H1 (cell line): ENCODE measurements at regions not wholly inside any gene's neighbourhood (a gene's known extent, or its start where the extent isn't known, plus 50 kb on each side); places are given as distances from the start of the nearest gene placed in this dataset.

Experiments used
- CTCF ChIA-PET: fragments of 300-600 bp; sonication (Branson Sonifier 250); formaldehyde crosslinking; loops from one replicate; lab custom pipeline; 2021; ENCODE audit not compliant: partially characterized antibody; lab: Charles Lee
- POLR2A ChIA-PET: fragments of 300-600 bp; sonication (Branson Sonifier 250); formaldehyde crosslinking; loops from one replicate; lab custom pipeline; 2021; ENCODE audit warnings: inconsistent platforms; ENCODE audit not compliant: partially characterized antibody; lab: Charles Lee
- DNase-seq, 2 experiments: peaks; one replicate each; pipeline versions ENCODE4 v3.0.0 to v3.0.0-alpha.2; 2010 to 2022; ENCODE audit warnings: low spot score in 2 of 2, low read depth in 1 of 2, mixed read lengths in 1 of 2
- FAIRE-seq: peaks from 2 replicates; lab custom pipeline; 2011; peaks lifted over from hg19 to GRCh38; lab: Jason Lieb, UNC
- H2AFZ ChIP-seq: 2 replicates; pipeline ENCODE4 v1.8.1; 2012; ENCODE audit warnings: low read length, inconsistent platforms
- H2AK5ac ChIP-seq: 2 replicates; pipeline ENCODE4 v1.6.1; 2013; ENCODE audit warnings: low read depth, low read length
- H2BK120ac ChIP-seq: replicated peaks from 2 replicates; pipeline ENCODE3; 2013; ENCODE audit warnings: low read depth, low read length, inconsistent platforms
- H2BK12ac ChIP-seq: 2 replicates; pipeline ENCODE4 v1.6.1; 2013; ENCODE audit warnings: low read depth, low read length
- H2BK15ac ChIP-seq: 2 replicates; pipeline ENCODE4 v1.6.1; 2013; ENCODE audit warnings: low read length
- H2BK20ac ChIP-seq: 2 replicates; pipeline ENCODE4 v1.6.1; 2013; ENCODE audit warnings: low read length
- H2BK5ac ChIP-seq: 2 replicates; pipeline ENCODE4 v1.6.1; 2013; ENCODE audit warnings: low read depth, low read length
- H3K14ac ChIP-seq: 2 replicates; pipeline ENCODE4 v1.6.1; 2013; ENCODE audit warnings: inconsistent platforms; ENCODE audit not compliant: insufficient read length
- H3K18ac ChIP-seq: 2 replicates; pipeline ENCODE4 v1.6.1; 2013; ENCODE audit warnings: low read length; ENCODE audit errors: extremely low read depth
- H3K23ac ChIP-seq: 2 replicates; pipeline ENCODE4 v1.6.1; 2013; ENCODE audit warnings: inconsistent platforms; ENCODE audit not compliant: insufficient read length
- H3K23me2 ChIP-seq: 2 replicates; pipeline ENCODE4 v1.6.1; 2013; ENCODE audit warnings: low read depth, low read length
- H3K27ac ChIP-seq: 2 replicates; pipeline ENCODE4 v1.6.1; 2011; ENCODE audit warnings: low read depth, low read length, inconsistent platforms
- H3K27me3 ChIP-seq, 4 experiments: replicated peaks in 1 of 4; 1 replicate in 1 of 4; 2 replicates in 3 of 4; pipeline versions ENCODE4 v1.6.1 to v1.8.1; 2011 to 2013; ENCODE audit warnings: low read length in 3 of 4, mild to moderate bottlenecking in 3 of 4, inconsistent platforms in 2 of 4, mixed read lengths in 2 of 4, moderate library complexity in 1 of 4; ENCODE audit not compliant: control insufficient read depth in 3 of 4, insufficient read depth in 3 of 4; ENCODE audit errors: extremely low read depth in 1 of 4
- H3K36me3 ChIP-seq, 4 experiments: 2 replicates each; pipeline versions ENCODE4 v1.6.1 to v1.8.1; 2011 to 2013; ENCODE audit warnings: mild to moderate bottlenecking in 4 of 4, low read length in 3 of 4, moderate library complexity in 2 of 4, control low read depth in 1 of 4, inconsistent platforms in 1 of 4; ENCODE audit not compliant: insufficient read depth in 4 of 4, control insufficient read depth in 2 of 4
- H3K4ac ChIP-seq: replicated peaks from 2 replicates; pipeline ENCODE3; 2013; ENCODE audit warnings: low read length, low read depth, mixed read lengths, inconsistent platforms; ENCODE audit not compliant: insufficient read length
- H3K4me1 ChIP-seq, 4 experiments: replicated peaks in 1 of 4; 1 replicate in 1 of 4; 2 replicates in 3 of 4; pipeline versions ENCODE4 v1.6.1 to v1.8.1; 2011 to 2013; ENCODE audit warnings: low read length in 3 of 4, inconsistent platforms in 2 of 4, mixed read lengths in 1 of 4; ENCODE audit not compliant: insufficient read depth in 4 of 4, control insufficient read depth in 3 of 4
- H3K4me2 ChIP-seq, 2 experiments: 2 replicates each; pipeline versions ENCODE4 v1.6.1 to v1.8.1; 2011 to 2013; ENCODE audit warnings: low read depth in 2 of 2, low read length in 2 of 2, control low read depth in 1 of 2, inconsistent platforms in 1 of 2, mild to moderate bottlenecking in 1 of 2; ENCODE audit not compliant: insufficient read depth in 1 of 2
- H3K4me3 ChIP-seq, 4 experiments: fragments of 200-600, 300-600 bp in 1 of 4; sonication (generic), shearing (Covaris generic), sonication (Bioruptor Twin) in 1 of 4; 2 replicates each; pipeline versions ENCODE4 v1.5.1 to v1.8.1; 2011 to 2016; ENCODE audit warnings: low read length in 4 of 4, low read depth in 3 of 4, control low read depth in 2 of 4, inconsistent platforms in 2 of 4, mild to moderate bottlenecking in 2 of 4, mixed read lengths in 1 of 4, moderate library complexity in 1 of 4; ENCODE audit not compliant: insufficient read depth in 2 of 4; ENCODE audit errors: extremely low read depth in 1 of 4
- H3K56ac ChIP-seq: replicated peaks from 2 replicates; pipeline ENCODE3; 2013; ENCODE audit warnings: low read depth, mild to moderate bottlenecking, mixed read lengths, low read length, inconsistent platforms; ENCODE audit not compliant: insufficient read length
- H3K79me1 ChIP-seq: 2 replicates; pipeline ENCODE4 v1.6.1; 2013; ENCODE audit warnings: low read depth, low read length, control low read depth
- H3K79me2 ChIP-seq, 2 experiments: 2 replicates each; pipeline versions ENCODE4 v1.6.1 to v1.8.1; 2012 to 2013; ENCODE audit warnings: low read length in 2 of 2, mild to moderate bottlenecking in 2 of 2, inconsistent platforms in 1 of 2; ENCODE audit not compliant: insufficient read depth in 2 of 2, control insufficient read depth in 1 of 2
- H3K9ac ChIP-seq, 4 experiments: replicated peaks in 1 of 4; 1 replicate in 1 of 4; 2 replicates in 3 of 4; pipeline versions ENCODE4 v1.6.1 to v1.8.1; 2011 to 2013; ENCODE audit warnings: low read depth in 3 of 4, low read length in 3 of 4, control low read depth in 2 of 4, mild to moderate bottlenecking in 2 of 4, moderate library complexity in 2 of 4, inconsistent platforms in 1 of 4; ENCODE audit errors: extremely low read depth in 1 of 4
- H3K9me3 ChIP-seq, 2 experiments: 2 replicates each; pipeline versions ENCODE4 v1.6.1 to v1.8.1; 2012 to 2013; ENCODE audit warnings: mild to moderate bottlenecking in 2 of 2, moderate library complexity in 2 of 2, control low read depth in 1 of 2, inconsistent platforms in 1 of 2, low read depth in 1 of 2, low read length in 1 of 2, mixed read lengths in 1 of 2; ENCODE audit not compliant: insufficient read depth in 2 of 2
- H4K20me1 ChIP-seq, 2 experiments: replicated peaks in 1 of 2; 2 replicates each; pipeline versions ENCODE3 to v1.8.1; 2011 to 2013; ENCODE audit warnings: inconsistent platforms in 2 of 2, low read length in 2 of 2, mild to moderate bottlenecking in 1 of 2; ENCODE audit not compliant: insufficient read depth in 2 of 2, control insufficient read depth in 1 of 2
- H4K5ac ChIP-seq: 2 replicates; pipeline ENCODE4 v1.6.1; 2013; ENCODE audit warnings: low read length, low read depth, mixed read lengths, inconsistent platforms; ENCODE audit not compliant: insufficient read length
- H4K8ac ChIP-seq: 2 replicates; pipeline ENCODE4 v1.8.0; 2013; ENCODE audit warnings: mild to moderate bottlenecking, moderate library complexity, low read length, inconsistent platforms; ENCODE audit not compliant: insufficient read depth; ENCODE audit errors: extremely low read depth
- H4K91ac ChIP-seq: replicated peaks from 2 replicates; pipeline ENCODE3; 2013; ENCODE audit warnings: low read length, mixed read lengths, inconsistent platforms; ENCODE audit not compliant: insufficient read length
- CTCF ChIP-seq, 3 experiments: IDR thresholded peaks; 1 replicate in 2 of 3; 2 replicates in 1 of 3; pipeline versions ENCODE4 v1.5.1 to v1.6.1; 2011; ENCODE audit warnings: low read length in 3 of 3, mild to moderate bottlenecking in 3 of 3, inconsistent platforms in 2 of 3, low read depth in 1 of 3, moderate library complexity in 1 of 3; ENCODE audit not compliant: insufficient read depth in 1 of 3; ENCODE audit errors: control extremely low read depth in 1 of 3
- GTF2F1 ChIP-seq: IDR thresholded peaks from 2 replicates; pipeline ENCODE4 v1.6.1; 2012; ENCODE audit warnings: low read depth, low read length, improper control_type of control experiment, borderline replicate concordance
- JUND ChIP-seq: IDR thresholded peaks from 2 replicates; pipeline ENCODE4 v1.6.1; 2011; ENCODE audit warnings: mild to moderate bottlenecking, improper control_type of control experiment, low read length
- KDM5A ChIP-seq: fragments of 200-600 bp; IDR thresholded peaks from 2 replicates; pipeline ENCODE4 v1.7.1; 2012; ENCODE audit warnings: mild to moderate bottlenecking, low read length, inconsistent platforms, mixed read lengths
- NANOG ChIP-seq: IDR thresholded peaks from 2 replicates; pipeline ENCODE4 v1.6.1; 2011; ENCODE audit warnings: low read length, low read depth, mild to moderate bottlenecking, inconsistent platforms; ENCODE audit not compliant: insufficient read depth, poor library complexity, severe bottlenecking
- RXRA ChIP-seq: IDR thresholded peaks from 2 replicates; pipeline ENCODE4 v1.6.1; 2011; ENCODE audit warnings: low read depth, mild to moderate bottlenecking, low read length, moderate library complexity; ENCODE audit not compliant: insufficient read depth
- SIRT6 ChIP-seq: IDR thresholded peaks from one replicate; pipeline ENCODE4 v1.7.1; 2012; ENCODE audit warnings: low read length, inconsistent platforms
- SP4 ChIP-seq: IDR thresholded peaks from 2 replicates; pipeline ENCODE4 v1.6.1; 2012; ENCODE audit warnings: low read length, inconsistent platforms
- SUZ12 ChIP-seq: fragments of 200-600 bp; sonication (generic); IDR thresholded peaks from 2 replicates; pipeline ENCODE4 v1.6.1; 2012; ENCODE audit warnings: mild to moderate bottlenecking, inconsistent platforms, low read length, moderate library complexity, mixed read lengths
- WGBS, 2 experiments: shearing (Covaris generic) in 1 of 2; methylation state at CpG; one replicate each; pipeline versions ENCODE4 v1.1.6 to v1.1.7; 2013 to 2015; ENCODE audit warnings: low lambda C conversion rate in 2 of 2, mixed read lengths in 2 of 2, inconsistent platforms in 1 of 2, low coverage in 1 of 2, missing lambda C conversion rate in 1 of 2; ENCODE audit not compliant: insufficient replicate concordance in 2 of 2, insufficient coverage in 1 of 2, insufficient read length in 1 of 2; ENCODE audit errors: extremely low coverage in 1 of 2, missing lambda C conversion rate in 1 of 2; 5-methylcytosine and 5-hydroxymethylcytosine counted together

GRCh38 chr1:187870552-187870951 lies 1041.8 kb downstream of the PLA2G4A start:
- FAIRE-seq (no peak), DNase-seq (no peak)
- Histone ChIP-seq H2BK120ac (no peak overlapping the region), H2BK12ac (no peak overlapping the region), H3K9ac (no peak overlapping the region), H3K4me2 (no peak overlapping the region), H4K5ac (no peak overlapping the region), H3K36me3 (no peaks in the 10 kb centered on the region), H3K27me3 (no peaks in the 10 kb centered on the region), H2AFZ (no peak overlapping the region), H3K79me1 (no peaks in the 10 kb centered on the region), H2BK20ac (no peak overlapping the region), H4K8ac (no peak overlapping the region), H3K27ac (no peak overlapping the region), H2BK15ac (no peak overlapping the region), H4K20me1 (no peaks in the 10 kb centered on the region), H3K9me3 (no peaks in the 10 kb centered on the region), H3K23ac (no peak overlapping the region), H3K18ac (no peak overlapping the region), H3K56ac (no peak overlapping the region), H3K4me3 (no peak overlapping the region), H3K79me2 (no peaks in the 10 kb centered on the region), H2AK5ac (no peak overlapping the region), H4K91ac (no peak overlapping the region), H3K23me2 (no peaks in the 10 kb centered on the region), H3K4ac (no peak overlapping the region), H3K4me1 (no peaks in the 10 kb centered on the region), H2BK5ac (no peak overlapping the region), H3K14ac (no peak overlapping the region)
- 100% methylated on average over 1 of the region's 1 CpG; no CpG with 5 or more reads in 1 of the 2 experiments for WGBS, 2 experiments
- ChIA-PET POLR2A (no interaction called here), CTCF (no interaction called here)
- no peak for TF ChIP-seq SP4
- no peak for TF ChIP-seq CTCF (IDR thresholded peaks at IDR 0.05; ENCODE audit: control extremely low read depth in 1 of 3, insufficient read depth in 1 of 3, low read depth in 1 of 3, low read length in 3 of 3)
- TF ChIP-seq RXRA, result no peak
- no peak for TF ChIP-seq SIRT6
- TF ChIP-seq GTF2F1, result no peak
- no peak for TF ChIP-seq JUND
- no peak for TF ChIP-seq SUZ12
- TF ChIP-seq KDM5A, result no peak
- no peak for TF ChIP-seq NANOG
